Right atrium auricular region (tissue), 2 donors: ENCODE measurements at regions not wholly inside any gene's neighbourhood (a gene's known extent, or its start where the extent isn't known, plus 50 kb on each side); places are given as distances from the start of the nearest gene placed in this dataset.

ENCODE experiments used
- DNase-seq: peaks from one replicate; pipeline ENCODE4 v3.0.0-alpha.2; 2019; ENCODE audit warnings: low spot score
- H3K27ac ChIP-seq, 2 donors: fragments of 200-600 bp; sonication (generic); 1 replicate in 1 of 2; 2 replicates in 1 of 2; pipeline ENCODE4 v1.5.1; 2016 to 2019
- H3K27me3 ChIP-seq, 2 donors: fragments of 200-600 bp; sonication (generic); one replicate each; pipeline versions ENCODE4 v1.5.1 to v1.6.0; 2017 to 2019
- H3K36me3 ChIP-seq: fragments of 200-600 bp; sonication (generic); one replicate; pipeline ENCODE4 v1.5.1; 2016
- H3K4me1 ChIP-seq, 2 donors: fragments of 200-600 bp; sonication (generic); one replicate each; pipeline versions ENCODE4 v1.5.1 to v1.6.0; 2017 to 2019
- H3K4me3 ChIP-seq, 2 donors: fragments of 200-600 bp; sonication (generic); 1 replicate in 1 of 2; 2 replicates in 1 of 2; pipeline ENCODE4 v1.5.1; 2017 to 2019; ENCODE audit warnings: mild to moderate bottlenecking in 1 of 2, moderate library complexity in 1 of 2
- H3K9me3 ChIP-seq, 2 donors: fragments of 200-600 bp; sonication (generic); one replicate each; pipeline ENCODE4 v1.5.1; 2019
- TF ChIP-seq, protein P1 (sequence below), 2 donors: fragments of 200-600 bp; sonication (generic); IDR thresholded peaks; one replicate each; pipeline ENCODE4 v1.5.1; 2019; ENCODE audit warnings: antibody characterized with exemption in 2 of 2

DNA sequence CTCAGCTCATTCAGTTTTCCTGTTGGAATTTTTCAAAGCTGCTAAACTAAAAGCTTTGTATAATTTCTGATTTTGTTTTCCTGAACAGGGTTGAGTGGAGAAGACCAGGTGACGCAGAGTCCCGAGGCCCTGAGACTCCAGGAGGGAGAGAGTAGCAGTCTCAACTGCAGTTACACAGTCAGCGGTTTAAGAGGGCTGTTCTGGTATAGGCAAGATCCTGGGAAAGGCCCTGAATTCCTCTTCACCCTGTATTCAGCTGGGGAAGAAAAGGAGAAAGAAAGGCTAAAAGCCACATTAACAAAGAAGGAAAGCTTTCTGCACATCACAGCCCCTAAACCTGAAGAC is 367.1 kb upstream of the OR4E1 start:
- Histone ChIP-seq H3K4me1 (no peaks in the 10 kb centered on the region), H3K9me3 (no peaks in the 10 kb centered on the region), H3K36me3 (no peaks in the 10 kb centered on the region), H3K27me3 (no peaks in the 10 kb centered on the region), H3K27ac (no peak overlapping the region), H3K4me3 (no peak overlapping the region)
- TF ChIP-seq, protein P1, sequence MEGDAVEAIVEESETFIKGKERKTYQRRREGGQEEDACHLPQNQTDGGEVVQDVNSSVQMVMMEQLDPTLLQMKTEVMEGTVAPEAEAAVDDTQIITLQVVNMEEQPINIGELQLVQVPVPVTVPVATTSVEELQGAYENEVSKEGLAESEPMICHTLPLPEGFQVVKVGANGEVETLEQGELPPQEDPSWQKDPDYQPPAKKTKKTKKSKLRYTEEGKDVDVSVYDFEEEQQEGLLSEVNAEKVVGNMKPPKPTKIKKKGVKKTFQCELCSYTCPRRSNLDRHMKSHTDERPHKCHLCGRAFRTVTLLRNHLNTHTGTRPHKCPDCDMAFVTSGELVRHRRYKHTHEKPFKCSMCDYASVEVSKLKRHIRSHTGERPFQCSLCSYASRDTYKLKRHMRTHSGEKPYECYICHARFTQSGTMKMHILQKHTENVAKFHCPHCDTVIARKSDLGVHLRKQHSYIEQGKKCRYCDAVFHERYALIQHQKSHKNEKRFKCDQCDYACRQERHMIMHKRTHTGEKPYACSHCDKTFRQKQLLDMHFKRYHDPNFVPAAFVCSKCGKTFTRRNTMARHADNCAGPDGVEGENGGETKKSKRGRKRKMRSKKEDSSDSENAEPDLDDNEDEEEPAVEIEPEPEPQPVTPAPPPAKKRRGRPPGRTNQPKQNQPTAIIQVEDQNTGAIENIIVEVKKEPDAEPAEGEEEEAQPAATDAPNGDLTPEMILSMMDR (IDR thresholded peaks at IDR 0.05): no peak
- no peak for DNase-seq

DNA sequence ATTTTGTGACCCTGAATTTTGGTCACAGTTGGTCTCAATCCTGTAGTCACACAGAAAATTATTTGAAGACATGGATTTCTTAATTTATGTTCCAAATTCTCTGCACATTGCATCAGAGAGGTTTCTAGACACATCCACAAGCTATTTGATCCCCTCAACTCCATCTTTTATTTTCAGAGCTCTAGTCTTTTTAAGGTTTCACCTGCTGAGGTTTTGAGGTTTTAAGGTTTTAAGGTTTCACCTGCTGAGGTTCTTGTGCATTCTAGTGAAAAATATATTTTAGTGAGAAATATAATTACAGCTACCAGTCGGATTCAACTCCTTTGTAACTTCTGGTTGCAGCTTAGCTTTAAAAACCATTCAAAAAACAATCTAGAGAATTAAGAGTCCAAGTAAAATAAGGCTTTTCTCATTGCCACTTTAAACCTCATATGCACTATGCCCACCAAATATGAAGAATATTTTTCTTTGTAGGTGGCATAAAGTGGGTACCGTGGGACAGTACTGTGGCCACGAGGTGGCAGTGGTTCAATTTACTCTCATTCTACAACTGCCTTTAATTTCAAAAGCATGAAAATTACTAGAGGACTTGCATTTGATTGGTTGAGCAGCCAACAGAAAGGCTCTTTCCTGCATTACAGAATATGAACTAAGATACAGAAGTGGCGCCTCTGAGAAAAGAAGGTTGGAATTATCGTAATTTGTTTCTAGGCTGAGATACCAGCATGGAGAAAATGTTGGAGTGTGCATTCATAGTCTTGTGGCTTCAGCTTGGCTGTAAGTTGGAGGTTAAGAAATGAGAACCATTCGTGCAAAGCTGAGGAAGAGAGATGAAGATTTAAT is 366.5 kb upstream of the OR4E1 start:
- Histone ChIP-seq H3K9me3 (no peaks in the 10 kb centered on the region), H3K27me3 (no peaks in the 10 kb centered on the region), H3K36me3 (no peaks in the 10 kb centered on the region), H3K4me1 (no peaks in the 10 kb centered on the region), H3K4me3 (no peak overlapping the region), H3K27ac (no peak overlapping the region)
- no peak for DNase-seq
- TF ChIP-seq, protein P1 (IDR thresholded peaks at IDR 0.05): peak; percentile 5 to 52

DNA sequence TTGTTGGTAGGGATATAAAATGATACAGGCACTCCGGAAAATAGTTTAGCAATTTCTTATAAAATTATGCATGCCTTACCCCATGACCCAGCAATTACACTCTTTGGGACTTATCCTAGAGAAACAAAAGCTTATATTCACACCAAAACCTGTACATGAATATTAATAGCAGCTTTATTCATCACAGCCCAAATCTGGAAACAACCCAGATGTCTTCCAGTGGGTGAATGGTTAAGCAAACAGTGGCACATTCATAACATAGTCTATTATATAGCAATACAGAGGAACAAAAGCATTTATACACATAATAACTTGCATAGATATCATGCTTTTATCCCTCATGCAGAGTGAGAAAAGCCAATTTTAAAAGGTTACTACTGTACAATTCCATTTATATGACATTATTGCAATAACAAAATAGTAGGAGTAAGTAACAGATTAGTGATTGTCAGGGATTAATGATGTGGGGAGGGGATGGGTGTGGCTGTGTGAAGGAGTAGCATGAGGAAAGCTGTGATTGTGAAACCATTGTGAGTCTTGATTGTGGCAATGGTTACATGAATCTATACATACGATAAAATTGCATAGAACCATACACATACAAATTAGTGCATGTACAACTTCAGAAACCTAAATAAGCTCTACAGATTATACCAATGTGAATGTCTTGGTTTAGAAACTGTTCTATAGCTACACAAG is 363.1 kb upstream of the OR4E1 start:
- Histone ChIP-seq H3K36me3 (no peaks in the 10 kb centered on the region), H3K9me3 (no peaks in the 10 kb centered on the region), H3K4me3 (no peak overlapping the region), H3K27me3 (no peaks in the 10 kb centered on the region), H3K4me1 (no peaks in the 10 kb centered on the region), H3K27ac (no peak overlapping the region)
- TF ChIP-seq, protein P1 (IDR thresholded peaks at IDR 0.05): no peak
- DNase-seq: no peak

DNA sequence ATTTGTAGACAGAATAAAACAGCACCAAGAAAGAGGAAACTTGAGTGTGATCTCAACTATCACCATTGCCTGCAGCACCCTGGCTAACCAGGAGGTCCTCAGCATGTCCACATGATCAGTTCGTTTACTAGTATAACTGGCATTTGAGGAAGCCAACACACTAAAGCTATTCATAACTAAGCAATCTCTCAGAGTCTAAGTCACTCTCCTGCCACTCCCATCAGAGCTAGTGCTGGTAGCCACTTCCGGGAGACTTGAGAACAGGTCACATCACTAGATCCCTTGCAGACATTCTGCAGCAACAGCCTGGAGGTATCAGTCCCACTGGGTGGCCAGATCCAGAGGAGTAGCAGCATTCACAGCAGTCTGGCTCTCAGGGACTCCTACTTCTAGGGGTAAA is 352.9 kb upstream of the OR4E1 start:
- no peak overlapping the region for H3K4me3 ChIP-seq
- TF ChIP-seq, protein P1 (IDR thresholded peaks at IDR 0.05): no peak
- H3K27ac ChIP-seq: no peak overlapping the region
- DNase-seq: no peak
- no peaks in the 10 kb centered on the region for H3K9me3 ChIP-seq
- H3K36me3 ChIP-seq: no peaks in the 10 kb centered on the region
- H3K27me3 ChIP-seq: no peaks in the 10 kb centered on the region
- H3K4me1 ChIP-seq: no peaks in the 10 kb centered on the region

DNA sequence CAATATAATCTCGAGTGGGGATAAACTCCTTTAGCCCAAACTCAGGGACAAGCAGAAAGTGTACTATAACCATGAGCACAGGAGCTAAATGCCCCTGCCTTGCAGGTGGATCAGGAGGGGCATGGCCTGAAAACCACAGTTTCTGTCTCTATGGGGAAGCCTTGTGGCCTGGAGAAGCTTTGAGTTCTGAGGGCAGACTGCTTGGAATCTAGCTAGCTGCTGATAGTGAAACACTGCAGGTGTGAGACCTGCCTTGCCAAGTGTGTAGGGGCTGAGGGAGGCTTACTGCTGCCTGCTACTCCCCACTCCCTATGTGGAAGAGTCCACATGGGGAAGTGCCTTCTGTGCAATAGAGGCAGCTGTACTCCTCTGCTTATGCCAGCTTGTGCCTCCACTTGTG is 352.3 kb upstream of the OR4E1 start:
- TF ChIP-seq, protein P1 (IDR thresholded peaks at IDR 0.05): no peak
- Histone ChIP-seq H3K4me1 (no peaks in the 10 kb centered on the region), H3K4me3 (no peak overlapping the region), H3K36me3 (no peaks in the 10 kb centered on the region), H3K27ac (no peak overlapping the region), H3K9me3 (no peaks in the 10 kb centered on the region), H3K27me3 (no peaks in the 10 kb centered on the region)
- DNase-seq: no peak
